GM19239 (cell line): ENCODE measurements at regions not wholly inside any gene's neighbourhood (a gene's known extent, or its start where the extent isn't known, plus 50 kb on each side); places are given as distances from the start of the nearest gene placed in this dataset.

Experiments used
- DNase-seq: peaks from one replicate; pipeline ENCODE4 v3.0.0; 2011; ENCODE audit warnings: low spot score; ENCODE audit not compliant: insufficient read length
- FAIRE-seq: peaks from 2 replicates; lab custom pipeline; 2011; peaks lifted over from hg19 to GRCh38; lab: Jason Lieb, UNC

DNA sequence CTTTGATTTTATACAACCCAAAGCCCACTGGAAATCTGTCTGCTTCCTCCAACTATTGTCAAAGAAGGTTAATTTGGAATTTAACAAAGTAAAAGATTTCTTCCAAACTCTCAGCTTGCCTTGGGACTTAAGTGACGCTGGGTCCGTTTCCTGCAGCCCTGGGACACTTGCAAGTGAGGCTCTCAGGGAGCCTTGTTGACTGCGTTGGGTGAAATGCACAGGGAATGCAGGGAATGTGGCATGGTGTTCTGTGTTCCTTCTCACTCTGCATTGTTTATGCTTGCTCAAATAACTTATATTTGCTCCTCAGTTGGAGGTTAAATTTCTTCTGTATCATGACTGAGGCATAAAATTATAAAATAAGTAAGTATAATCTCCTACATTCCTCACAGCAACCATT lies 60.9 kb upstream of the TJP1 start:
- no peak for DNase-seq
- FAIRE-seq = no peak

DNA sequence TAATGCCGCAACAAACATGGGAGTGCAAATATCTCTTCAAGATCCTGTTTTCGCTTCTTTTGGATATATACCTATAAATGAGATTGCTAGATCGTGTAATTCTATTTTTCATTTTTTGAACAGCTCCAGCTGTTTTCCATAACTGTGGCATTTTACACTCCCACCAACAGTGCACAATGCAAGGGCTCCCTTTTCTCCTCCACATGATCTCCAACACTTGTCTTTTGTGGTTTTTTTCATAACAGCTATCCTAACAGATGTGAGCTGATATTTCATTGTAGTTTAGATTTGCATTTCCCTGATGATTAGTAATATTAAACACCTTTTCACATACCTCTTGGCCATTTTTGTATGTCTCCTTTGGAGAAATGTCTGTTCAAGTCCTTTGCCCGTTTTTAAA lies 58.6 kb upstream of the TJP1 start:
- FAIRE-seq = no peak
- no peak for DNase-seq

DNA sequence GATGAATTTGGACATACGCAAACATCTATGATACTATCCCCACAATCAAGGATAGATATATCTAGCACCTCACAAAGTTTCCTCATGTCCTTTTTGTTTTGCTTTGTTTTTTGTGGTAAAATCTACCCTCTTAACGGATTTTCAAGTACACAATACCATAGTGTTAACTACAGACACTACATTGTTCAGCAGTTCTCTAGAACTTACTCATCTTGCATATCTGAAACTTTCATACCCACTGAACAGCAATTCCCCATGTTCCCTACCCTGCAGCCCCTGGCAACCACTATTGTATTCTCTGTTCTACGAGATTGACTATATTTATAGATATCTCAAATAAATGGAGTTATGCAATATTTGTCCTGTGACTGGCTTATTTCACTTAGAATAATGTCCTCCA lies 58.1 kb upstream of the TJP1 start:
- no peak for FAIRE-seq
- no peak for DNase-seq

DNA sequence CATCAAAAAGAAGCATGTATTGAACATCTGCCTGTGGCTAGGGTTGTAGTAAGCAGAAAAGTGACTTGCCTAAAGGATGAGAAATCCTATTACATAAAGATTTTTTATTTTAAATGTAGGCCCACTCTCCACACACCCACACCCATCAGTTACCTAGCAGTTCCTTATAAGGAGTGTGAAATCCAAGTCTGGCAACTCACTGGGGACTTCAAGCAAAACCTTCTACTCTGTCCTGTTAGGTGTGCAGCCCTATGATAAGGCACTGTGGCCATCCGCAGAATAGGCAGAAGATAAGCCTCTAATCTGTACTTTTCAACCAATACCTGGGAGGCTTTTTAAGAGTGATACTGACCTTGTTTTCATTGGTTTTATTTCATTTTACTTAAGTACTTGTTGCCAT lies 52.7 kb upstream of the TJP1 start:
- no peak for FAIRE-seq
- DNase-seq = no peak

DNA sequence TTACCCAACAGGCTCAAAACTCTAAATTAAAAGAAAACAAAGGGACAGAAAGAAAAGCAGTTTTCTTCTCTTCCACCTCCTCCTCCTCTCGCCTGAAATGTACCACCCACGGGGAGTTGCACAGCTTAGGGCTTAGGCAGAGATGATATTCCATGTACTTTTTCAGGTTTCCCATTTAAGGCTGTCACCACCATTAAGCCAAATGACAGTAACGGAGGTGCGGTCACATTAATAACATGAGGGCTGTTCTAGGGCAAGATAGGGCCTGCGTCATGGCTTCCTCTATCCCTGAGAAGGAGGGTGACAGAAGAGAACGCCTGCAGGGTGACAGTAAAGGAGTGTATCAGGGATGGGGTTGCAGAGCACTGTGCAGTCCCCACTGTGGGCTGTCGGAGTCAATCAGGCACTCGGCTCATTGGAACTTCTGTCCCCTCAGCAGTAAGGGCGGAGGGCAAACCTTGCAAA lies 51.7 kb upstream of the TJP1 start:
- FAIRE-seq (no peak), DNase-seq (no peak)

DNA sequence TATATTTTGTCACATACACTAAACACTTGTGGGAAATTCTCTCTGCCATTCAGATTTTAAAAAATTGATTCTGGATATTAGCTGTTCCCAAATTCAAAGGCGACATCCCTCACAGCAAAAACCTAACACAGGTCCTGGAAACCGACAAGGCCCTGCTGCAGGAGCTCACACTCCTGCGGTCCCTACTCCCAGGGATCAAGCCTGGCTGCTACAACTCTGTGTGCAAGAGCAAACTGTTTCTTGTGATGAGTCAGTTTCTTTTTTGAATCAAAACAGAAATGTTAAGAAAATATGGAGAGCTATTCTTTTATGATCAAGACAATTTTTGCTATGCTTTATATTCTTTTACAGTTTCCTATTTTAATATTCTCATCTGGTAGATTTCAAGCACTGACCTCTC lies 51.0 kb upstream of the TJP1 start:
- FAIRE-seq (no peak), DNase-seq (no peak)

DNA sequence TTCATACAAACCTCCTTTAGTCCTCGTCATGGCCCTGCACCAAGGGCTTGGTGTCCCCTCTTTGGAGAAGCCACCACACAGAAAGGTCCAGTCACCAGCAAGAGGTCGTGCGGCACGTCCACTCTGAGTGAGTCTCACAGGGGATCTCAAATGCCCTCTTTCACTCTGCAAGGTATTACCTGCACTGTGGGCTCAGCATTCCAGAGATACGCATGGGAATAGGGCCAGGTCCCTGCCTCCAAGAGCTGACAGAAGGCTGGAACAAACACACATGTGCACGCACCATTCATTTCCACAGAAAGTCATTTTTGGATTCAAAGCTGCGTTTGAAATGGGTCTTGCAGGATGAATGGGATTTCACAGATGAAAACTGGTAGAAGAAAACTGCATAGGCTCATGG lies 50.4 kb upstream of the TJP1 start:
- FAIRE-seq (no peak), DNase-seq (no peak)
